Islet of Langerhans (tissue), 1 donor: ENCODE measurements at regions not wholly inside any gene's neighbourhood (a gene's known extent, or its start where the extent isn't known, plus 50 kb on each side); places are given as distances from the start of the nearest gene placed in this dataset.

ENCODE experiments used
- FAIRE-seq: peaks from one replicate; lab custom pipeline; 2011; peaks lifted over from hg19 to GRCh38; lab: Jason Lieb, UNC

GRCh38 chr4:175947117-175947722 lies 118.4 kb upstream of the WDR17 start:
- peak; percentile 98 for FAIRE-seq

- peak; percentile 76 for FAIRE-seq
Observed at GRCh38 chr4:175951794-175952193, 113.8 kb upstream of the WDR17 start.

- FAIRE-seq = no peak
Observed at GRCh38 chr4:175953116-175953515, 112.5 kb upstream of the WDR17 start.

GRCh38 chr4:175953960-175954521 lies 111.6 kb upstream of the WDR17 start:
- no peak for FAIRE-seq

GRCh38 chr4:175954685-175955084 lies 111.0 kb upstream of the WDR17 start:
- FAIRE-seq = no peak

- no peak for FAIRE-seq
Observed at GRCh38 chr4:175961604-175962003, 104.0 kb upstream of the WDR17 start.

- no peak for FAIRE-seq
Observed at GRCh38 chr4:175970072-175970471, 95.6 kb upstream of the WDR17 start.

GRCh38 chr4:175970724-175971123 lies 94.9 kb upstream of the WDR17 start:
- no peak for FAIRE-seq

GRCh38 chr4:175971388-175972179 lies 94.1 kb upstream of the WDR17 start:
- FAIRE-seq = no peak

- no peak for FAIRE-seq
Observed at GRCh38 chr4:175973027-175973923, 92.4 kb upstream of the WDR17 start.

GRCh38 chr4:175983636-175984035 lies 82.0 kb upstream of the WDR17 start:
- peak; percentile 60 for FAIRE-seq

GRCh38 chr4:175986668-175987067 lies 79.0 kb upstream of the WDR17 start:
- no peak for FAIRE-seq

GRCh38 chr4:175988511-175988910 lies 77.1 kb upstream of the WDR17 start:
- no peak for FAIRE-seq

- no peak for FAIRE-seq
Observed at GRCh38 chr4:175996206-175996605, 69.4 kb upstream of the WDR17 start.

- FAIRE-seq = no peak
Observed at GRCh38 chr4:175997291-175997690, 68.3 kb upstream of the WDR17 start.

- FAIRE-seq = no peak
Observed at GRCh38 chr4:175998782-175999181, 66.9 kb upstream of the WDR17 start.

GRCh38 chr4:175999944-176000343 lies 65.7 kb upstream of the WDR17 start:
- no peak for FAIRE-seq

GRCh38 chr4:176001151-176002006 lies 64.3 kb upstream of the WDR17 start:
- no peak for FAIRE-seq

GRCh38 chr4:176002007-176002613 lies 63.5 kb upstream of the WDR17 start:
- FAIRE-seq = no peak

- FAIRE-seq = no peak
Observed at GRCh38 chr4:176005766-176006165, 59.9 kb upstream of the WDR17 start.

- FAIRE-seq = no peak
Observed at GRCh38 chr4:176009254-176009653, 56.4 kb upstream of the WDR17 start.
